SIG-M5 treated with dmso at 0.1 percent for 504 hours (cell line): ENCODE measurements at regions not wholly inside any gene's neighbourhood (a gene's known extent, or its start where the extent isn't known, plus 50 kb on each side); places are given as distances from the start of the nearest gene placed in this dataset.
"Not testable (repeated sequence)": the region's sequence is repeated elsewhere in the genome, so short reads cannot be mapped to it uniquely, and the experiment has no call there.

Experiments used
- DNase-seq: peaks from one replicate; lab custom pipeline; 2025; ENCODE audit not compliant: unreplicated experiment; lab: John Stamatoyannopoulos, UW

GRCh38 chr10:121323443-121323842 is 274.8 kb downstream of the FGFR2 start:
- DNase-seq, result no peak

- DNase-seq, result no peak
Measured at GRCh38 chr10:121324678-121325213, 273.5 kb downstream of the FGFR2 start.

GRCh38 chr10:121325490-121326231 is 272.6 kb downstream of the FGFR2 start:
- no peak for DNase-seq

GRCh38 chr10:121326905-121327304 is 271.3 kb downstream of the FGFR2 start:
- no peak for DNase-seq

GRCh38 chr10:121327727-121328126 is 270.5 kb downstream of the FGFR2 start:
- no peak for DNase-seq

- not testable (repeated sequence) for DNase-seq
Measured at GRCh38 chr10:121329631-121330030, 268.6 kb downstream of the FGFR2 start.

- no peak for DNase-seq
Measured at GRCh38 chr10:121330563-121330962, 267.7 kb downstream of the FGFR2 start.

GRCh38 chr10:121332353-121332752 is 265.9 kb downstream of the FGFR2 start:
- DNase-seq, result no peak

- DNase-seq, result no peak
Measured at GRCh38 chr10:121332829-121333765, 265.1 kb downstream of the FGFR2 start.

- DNase-seq, result no peak
Measured at GRCh38 chr10:121335386-121335925, 262.8 kb downstream of the FGFR2 start.

GRCh38 chr10:121337427-121337826 is 260.8 kb downstream of the FGFR2 start:
- DNase-seq, result no peak

GRCh38 chr10:121338206-121338980 is 259.9 kb downstream of the FGFR2 start:
- no peak for DNase-seq

- no peak for DNase-seq
Measured at GRCh38 chr10:121339114-121339513, 259.1 kb downstream of the FGFR2 start.

GRCh38 chr10:121340271-121340831 is 257.9 kb downstream of the FGFR2 start:
- no peak for DNase-seq

- no peak for DNase-seq
Measured at GRCh38 chr10:121351540-121351939, 246.7 kb downstream of the FGFR2 start.

GRCh38 chr10:121352231-121352855 is 245.9 kb downstream of the FGFR2 start:
- no peak for DNase-seq

- DNase-seq, result no peak
Measured at GRCh38 chr10:121355161-121355560, 243.1 kb downstream of the FGFR2 start.

GRCh38 chr10:121356183-121356582 is 242.1 kb downstream of the FGFR2 start:
- DNase-seq, result no peak

- no peak for DNase-seq
Measured at GRCh38 chr10:121357401-121357800, 240.8 kb downstream of the FGFR2 start.

GRCh38 chr10:121362026-121362425 is 236.2 kb downstream of the FGFR2 start:
- no peak for DNase-seq
